ENCODE measurements at regions not wholly inside any gene's neighbourhood (a gene's known extent, or its start where the extent isn't known, plus 50 kb on each side); places are given as distances from the start of the nearest gene placed in this dataset.

GRCh38 chr3:160133757-160134156 lies 91.5 kb upstream of the C3orf80 start:
- ATAC-seq (no peak), DNase-seq (no peak)
- peaks cover 2% of the 10 kb centered on the region for H3K4me1 Mint-ChIP-seq
- H3K4me3 Mint-ChIP-seq: no peak overlapping the region
- H3K27ac Mint-ChIP-seq: no peak overlapping the region
- H3K36me3 Mint-ChIP-seq (ENCODE audit: low read depth): no peaks in the 10 kb centered on the region
- H3K9me3 Mint-ChIP-seq (ENCODE audit: low read depth): no peaks in the 10 kb centered on the region
- CTCF ChIA-PET: no interaction called here
- H3K27me3 Mint-ChIP-seq: peaks cover 2% of the 10 kb centered on the region
- intact Hi-C loops (cut with DNase I, micrococcal nuclease): loop anchor here in 1 of 2 experiments (5.0 kb wide), 1 partner anchor 101 kb away; no protein-coding TSS in a partner anchor
- POLR2A ChIA-PET: interaction anchor here (0.7 to 0.8 kb wide), 2 partner anchors 233 to 528 kb away, joined by 3 to 13 read pairs; no protein-coding TSS in a partner anchor

- no peak for ATAC-seq
- CTCF ChIA-PET: no interaction called here
Observed at GRCh38 chr3:160134454-160134853, 90.8 kb upstream of the C3orf80 start.

GRCh38 chr3:160134964-160135363 lies 90.3 kb upstream of the C3orf80 start:
- H3K36me3 Mint-ChIP-seq (ENCODE audit: low read depth): no peaks in the 10 kb centered on the region
- intact Hi-C loops (cut with DNase I, micrococcal nuclease): loop anchor here in 1 of 2 experiments (5.0 kb wide), 1 partner anchor 103 kb away; no protein-coding TSS in a partner anchor
- H3K27me3 Mint-ChIP-seq: no peaks in the 10 kb centered on the region
- ChIA-PET POLR2A (no interaction called here), CTCF (no interaction called here)
- no peak overlapping the region for H3K27ac Mint-ChIP-seq
- ATAC-seq (no peak), DNase-seq (no peak)
- no peak overlapping the region for H3K4me3 Mint-ChIP-seq
- no peaks in the 10 kb centered on the region for H3K9me3 Mint-ChIP-seq (ENCODE audit: low read depth)
- no peaks in the 10 kb centered on the region for H3K4me1 Mint-ChIP-seq

More at GRCh38 chr3:160134454-160134853, 90.8 kb upstream of the C3orf80 start:
- no peak for DNase-seq
- no peaks in the 10 kb centered on the region for H3K36me3 Mint-ChIP-seq (ENCODE audit: low read depth)
- H3K4me3 Mint-ChIP-seq: no peak overlapping the region
- intact Hi-C loops (cut with DNase I, micrococcal nuclease): loop anchor here in 1 of 2 experiments (5.0 kb wide), 1 partner anchor 102 kb away; no protein-coding TSS in a partner anchor
- peaks cover under 1% of the 10 kb centered on the region for H3K27me3 Mint-ChIP-seq
- no peaks in the 10 kb centered on the region for H3K9me3 Mint-ChIP-seq (ENCODE audit: low read depth)
- H3K4me1 Mint-ChIP-seq: peaks cover under 1% of the 10 kb centered on the region
- POLR2A ChIA-PET: no interaction called here
- H3K27ac Mint-ChIP-seq: no peak overlapping the region

GRCh38 chr3:160135851-160136250 lies 89.4 kb upstream of the C3orf80 start:
- Mint-ChIP-seq H3K27me3 (no peaks in the 10 kb centered on the region), H3K9me3 (ENCODE audit: low read depth) (no peaks in the 10 kb centered on the region), H3K4me3 (no peak overlapping the region), H3K36me3 (ENCODE audit: low read depth) (no peaks in the 10 kb centered on the region), H3K4me1 (peaks cover 4% of the 10 kb centered on the region), H3K27ac (no peak overlapping the region)
- intact Hi-C loops (cut with DNase I, micrococcal nuclease): no loop called here
- DNase-seq (no peak), ATAC-seq (no peak)
- ChIA-PET CTCF (no interaction called here), POLR2A (interaction anchor here (0.6 kb wide), 1 partner anchor 168 kb away, joined by 3 read pairs; no protein-coding TSS in a partner anchor)

- DNase-seq (no peak), ATAC-seq (no peak)
- Mint-ChIP-seq H3K27me3 (no peaks in the 10 kb centered on the region), H3K4me3 (no peak overlapping the region), H3K9me3 (ENCODE audit: low read depth) (no peaks in the 10 kb centered on the region), H3K27ac (no peak overlapping the region), H3K4me1 (peaks cover 8% of the 10 kb centered on the region), H3K36me3 (ENCODE audit: low read depth) (no peaks in the 10 kb centered on the region)
- ChIA-PET CTCF (no interaction called here), POLR2A (no interaction called here)
- intact Hi-C loops (cut with DNase I, micrococcal nuclease): no loop called here
Observed at GRCh38 chr3:160136421-160136820, 88.8 kb upstream of the C3orf80 start.

- Mint-ChIP-seq H3K27ac (no peak overlapping the region), H3K4me3 (no peak overlapping the region), H3K36me3 (ENCODE audit: low read depth) (no peaks in the 10 kb centered on the region), H3K27me3 (peaks cover 7% of the 10 kb centered on the region), H3K4me1 (peaks cover 8% of the 10 kb centered on the region), H3K9me3 (ENCODE audit: low read depth) (peaks cover 6% of the 10 kb centered on the region)
- CTCF ChIA-PET: interaction anchor here (0.8 kb wide), 1 partner anchor 10 kb away, joined by 3 read pairs; no protein-coding TSS in a partner anchor
- ATAC-seq: no peak
- no peak for DNase-seq
- POLR2A ChIA-PET: no interaction called here
- intact Hi-C loops (cut with DNase I, micrococcal nuclease): no loop called here
Observed at GRCh38 chr3:160139291-160139690, 85.9 kb upstream of the C3orf80 start.

- H3K27ac Mint-ChIP-seq: no peak overlapping the region
- DNase-seq: peak; percentile 53
- intact Hi-C loops (cut with DNase I, micrococcal nuclease): no loop called here
- peak; percentile 96 for ATAC-seq
- POLR2A ChIA-PET: no interaction called here
- peaks cover 6% of the 10 kb centered on the region for H3K9me3 Mint-ChIP-seq (ENCODE audit: low read depth)
- H3K27me3 Mint-ChIP-seq: peaks cover 7% of the 10 kb centered on the region
- no peaks in the 10 kb centered on the region for H3K36me3 Mint-ChIP-seq (ENCODE audit: low read depth)
- CTCF ChIA-PET: interaction anchor here (0.6 kb wide), 1 partner anchor 55 kb away, joined by 3 read pairs; no protein-coding TSS in a partner anchor
- H3K4me1 Mint-ChIP-seq: peaks cover 8% of the 10 kb centered on the region
- H3K4me3 Mint-ChIP-seq: no peak overlapping the region
Observed at GRCh38 chr3:160140756-160141155, 84.5 kb upstream of the C3orf80 start.

- ChIA-PET POLR2A (no interaction called here), CTCF (interaction anchor here (1.1 kb wide), 2 partner anchors 84 to 150 kb away, joined by 3 read pairs; partner anchors contain the start of gene C3orf80)
- intact Hi-C loops (cut with DNase I, micrococcal nuclease): no loop called here
- Mint-ChIP-seq H3K4me1 (peaks cover 8% of the 10 kb centered on the region), H3K9me3 (ENCODE audit: low read depth) (peaks cover 6% of the 10 kb centered on the region), H3K27ac (no peak overlapping the region), H3K36me3 (ENCODE audit: low read depth) (no peaks in the 10 kb centered on the region), H3K4me3 (no peak overlapping the region), H3K27me3 (peaks cover 7% of the 10 kb centered on the region)
- ATAC-seq (no peak), DNase-seq (no peak)
Observed at GRCh38 chr3:160141485-160142185, 83.6 kb upstream of the C3orf80 start.

GRCh38 chr3:160143482-160143881 lies 81.7 kb upstream of the C3orf80 start:
- POLR2A ChIA-PET: no interaction called here
- intact Hi-C loops (cut with DNase I, micrococcal nuclease): no loop called here
- no peak for ATAC-seq

GRCh38 chr3:160150066-160150465 lies 75.2 kb upstream of the C3orf80 start:
- POLR2A ChIA-PET: no interaction called here
- Mint-ChIP-seq H3K36me3 (ENCODE audit: low read depth) (no peaks in the 10 kb centered on the region), H3K9me3 (ENCODE audit: low read depth) (no peaks in the 10 kb centered on the region), H3K27ac (no peak overlapping the region), H3K27me3 (peaks cover 2% of the 10 kb centered on the region), H3K4me3 (no peak overlapping the region), H3K4me1 (no peaks in the 10 kb centered on the region)
- ATAC-seq (no peak), DNase-seq (no peak)
- intact Hi-C loops (cut with DNase I, micrococcal nuclease): no loop called here
- CTCF ChIA-PET: no interaction called here

More at GRCh38 chr3:160143482-160143881, 81.7 kb upstream of the C3orf80 start:
- Mint-ChIP-seq H3K36me3 (ENCODE audit: low read depth) (no peaks in the 10 kb centered on the region), H3K27me3 (peaks cover 7% of the 10 kb centered on the region), H3K27ac (no peak overlapping the region), H3K4me1 (peaks cover 8% of the 10 kb centered on the region), H3K9me3 (ENCODE audit: low read depth) (peaks cover 6% of the 10 kb centered on the region), H3K4me3 (no peak overlapping the region)
- CTCF ChIA-PET: no interaction called here
- DNase-seq: no peak

- CTCF ChIA-PET: no interaction called here
Observed at GRCh38 chr3:160150525-160150924, 74.7 kb upstream of the C3orf80 start.

GRCh38 chr3:160152638-160153037 lies 72.6 kb upstream of the C3orf80 start:
- no peak for ATAC-seq
- no peaks in the 10 kb centered on the region for H3K9me3 Mint-ChIP-seq (ENCODE audit: low read depth)
- no peak for DNase-seq
- ChIA-PET POLR2A (no interaction called here), CTCF (no interaction called here)
- no peaks in the 10 kb centered on the region for H3K4me1 Mint-ChIP-seq
- H3K27ac Mint-ChIP-seq: no peak overlapping the region
- intact Hi-C loops (cut with DNase I, micrococcal nuclease): no loop called here
- H3K36me3 Mint-ChIP-seq (ENCODE audit: low read depth): no peaks in the 10 kb centered on the region
- peaks cover 2% of the 10 kb centered on the region for H3K27me3 Mint-ChIP-seq
- H3K4me3 Mint-ChIP-seq: no peak overlapping the region

More at GRCh38 chr3:160150525-160150924, 74.7 kb upstream of the C3orf80 start:
- Mint-ChIP-seq H3K27ac (no peak overlapping the region), H3K36me3 (ENCODE audit: low read depth) (no peaks in the 10 kb centered on the region), H3K4me3 (no peak overlapping the region), H3K27me3 (peaks cover 2% of the 10 kb centered on the region), H3K4me1 (no peaks in the 10 kb centered on the region), H3K9me3 (ENCODE audit: low read depth) (no peaks in the 10 kb centered on the region)
- no peak for ATAC-seq
- DNase-seq: no peak
- intact Hi-C loops (cut with DNase I, micrococcal nuclease): no loop called here
- POLR2A ChIA-PET: no interaction called here
